Inferior parietal cortex (tissue), 1 donor: ENCODE measurements at regions not wholly inside any gene's neighbourhood (a gene's known extent, or its start where the extent isn't known, plus 50 kb on each side); places are given as distances from the start of the nearest gene placed in this dataset.
A peak's percentile ranks its signal among the peaks of the same experiment; 100 is the strongest.

Experiments used
- DNase-seq: peaks from one replicate; pipeline ENCODE4 v3.0.0-alpha.2; 2016; ENCODE audit errors: extremely low spot score

- DNase-seq, result no peak
Measured at GRCh38 chr4:162360369-162361149, 196.8 kb upstream of the FSTL5 start.

- DNase-seq, result no peak
Measured at GRCh38 chr4:162356181-162356580, 192.4 kb upstream of the FSTL5 start.

GRCh38 chr4:162352580-162353107, 188.8 kb upstream of the FSTL5 start:
- DNase-seq, result no peak

- DNase-seq, result no peak
Measured at GRCh38 chr4:162350331-162350730, 186.5 kb upstream of the FSTL5 start.

- no peak for DNase-seq
Measured at GRCh38 chr4:162349395-162349794, 185.6 kb upstream of the FSTL5 start.

GRCh38 chr4:162347842-162348213, 184.0 kb upstream of the FSTL5 start:
- DNase-seq, result peak; percentile 29

GRCh38 chr4:162347156-162347841, 183.5 kb upstream of the FSTL5 start:
- no peak for DNase-seq

GRCh38 chr4:162343967-162344366, 180.2 kb upstream of the FSTL5 start:
- DNase-seq, result no peak

GRCh38 chr4:162341533-162341932, 177.7 kb upstream of the FSTL5 start:
- DNase-seq, result no peak

- no peak for DNase-seq
Measured at GRCh38 chr4:162323919-162324318, 160.1 kb upstream of the FSTL5 start.

GRCh38 chr4:162322054-162322453, 158.3 kb upstream of the FSTL5 start:
- DNase-seq, result no peak

- DNase-seq, result no peak
Measured at GRCh38 chr4:162285753-162286152, 122.0 kb upstream of the FSTL5 start.

GRCh38 chr4:162282684-162283083, 118.9 kb upstream of the FSTL5 start:
- no peak for DNase-seq

- peak; percentile 6 for DNase-seq
Measured at GRCh38 chr4:162274354-162274753, 110.6 kb upstream of the FSTL5 start.

GRCh38 chr4:162272215-162272614, 108.4 kb upstream of the FSTL5 start:
- DNase-seq, result no peak

- no peak for DNase-seq
Measured at GRCh38 chr4:162268911-162269310, 105.1 kb upstream of the FSTL5 start.

- no peak for DNase-seq
Measured at GRCh38 chr4:162265802-162266201, 102.0 kb upstream of the FSTL5 start.

- DNase-seq, result no peak
Measured at GRCh38 chr4:162245051-162245450, 81.3 kb upstream of the FSTL5 start.

GRCh38 chr4:162241857-162242256, 78.1 kb upstream of the FSTL5 start:
- DNase-seq, result no peak

GRCh38 chr4:162239992-162240769, 76.4 kb upstream of the FSTL5 start:
- DNase-seq, result no peak

- no peak for DNase-seq
Measured at GRCh38 chr4:162237676-162238075, 73.9 kb upstream of the FSTL5 start.

GRCh38 chr4:162234595-162234994, 70.8 kb upstream of the FSTL5 start:
- no peak for DNase-seq
